MM.1S (cell line): ENCODE measurements at regions not wholly inside any gene's neighbourhood (a gene's known extent, or its start where the extent isn't known, plus 50 kb on each side); places are given as distances from the start of the nearest gene placed in this dataset.

Experiments used
- DNase-seq: peaks from one replicate; pipeline ENCODE4 v3.0.0-alpha.2; 2015
- H2AFZ ChIP-seq: fragments of 300-600 bp; sonication (generic); 2 replicates; pipeline ENCODE4 v1.6.0; 2016; ENCODE audit warnings: antibody characterized with exemption, low read length
- H3F3A ChIP-seq: fragments of 300-600 bp; sonication (generic); 2 replicates; pipeline ENCODE4 v1.6.1; 2016; ENCODE audit warnings: mild to moderate bottlenecking, antibody characterized with exemption, low read length, moderate library complexity, mixed read lengths; ENCODE audit not compliant: insufficient read depth
- H3K27ac ChIP-seq: fragments of 300-600 bp; sonication (generic); 2 replicates; pipeline ENCODE4 v1.5.1; 2016; ENCODE audit warnings: mild to moderate bottlenecking, low read length
- H3K27me3 ChIP-seq: fragments of 300-600 bp; sonication (generic); replicated peaks from 2 replicates; pipeline ENCODE4 v1.6.0; 2016; ENCODE audit warnings: low read length; ENCODE audit not compliant: insufficient read depth
- H3K36me3 ChIP-seq: fragments of 300-600 bp; sonication (generic); replicated peaks from 2 replicates; pipeline ENCODE4 v1.6.1; 2016; ENCODE audit warnings: mild to moderate bottlenecking, low read length, mixed read lengths; ENCODE audit not compliant: insufficient read depth
- H3K4me1 ChIP-seq: fragments of 300-600 bp; sonication (generic); 2 replicates; pipeline ENCODE4 v1.6.1; 2016; ENCODE audit warnings: low read length, mixed read lengths
- H3K4me2 ChIP-seq: fragments of 300-600 bp; sonication (generic); 2 replicates; pipeline ENCODE4 v1.6.0; 2016; ENCODE audit warnings: low read depth, low read length
- H3K4me3 ChIP-seq: fragments of 300-600 bp; sonication (generic); 2 replicates; pipeline ENCODE4 v1.5.1; 2016; ENCODE audit warnings: low read length, mixed read lengths
- H3K79me2 ChIP-seq: fragments of 300-600 bp; sonication (generic); 2 replicates; pipeline ENCODE4 v1.6.1; 2016; ENCODE audit warnings: mixed run types, low read length, mixed read lengths
- H3K9ac ChIP-seq: fragments of 300-600 bp; sonication (generic); 2 replicates; pipeline ENCODE4 v1.6.1; 2016; ENCODE audit warnings: low read length, mixed read lengths
- H3K9me2 ChIP-seq: fragments of 300-600 bp; sonication (generic); replicated peaks from 2 replicates; pipeline ENCODE4 v1.6.1; 2016; ENCODE audit warnings: mild to moderate bottlenecking, low read length, mixed read lengths; ENCODE audit not compliant: insufficient read depth
- H3K9me3 ChIP-seq: fragments of 300-600 bp; sonication (generic); replicated peaks from 2 replicates; pipeline ENCODE4 v1.6.1; 2016; ENCODE audit warnings: mild to moderate bottlenecking, low read length, mixed read lengths; ENCODE audit not compliant: insufficient read depth
- H4K20me1 ChIP-seq: fragments of 300-600 bp; sonication (generic); 2 replicates; pipeline ENCODE4 v1.6.1; 2016; ENCODE audit warnings: mild to moderate bottlenecking, low read length, moderate library complexity, mixed read lengths; ENCODE audit not compliant: insufficient read depth
- CTCF ChIP-seq: fragments of 300-600 bp; sonication (generic); IDR thresholded peaks from 2 replicates; pipeline ENCODE4 v1.5.1; 2016; ENCODE audit warnings: antibody characterized with exemption, low read length, mixed read lengths
- EZH2 ChIP-seq: fragments of 300-600 bp; sonication (generic); optimal IDR thresholded peaks from 2 replicates; pipeline ENCODE3; 2017; ENCODE audit warnings: low read depth, mild to moderate bottlenecking, antibody characterized with exemption, low read length, mixed read lengths
- EZH2phosphoT487 ChIP-seq: fragments of 300-600 bp; sonication (generic); IDR thresholded peaks from 2 replicates; pipeline ENCODE4 v1.6.1; 2018; ENCODE audit warnings: antibody characterized with exemption, low read length

DNA sequence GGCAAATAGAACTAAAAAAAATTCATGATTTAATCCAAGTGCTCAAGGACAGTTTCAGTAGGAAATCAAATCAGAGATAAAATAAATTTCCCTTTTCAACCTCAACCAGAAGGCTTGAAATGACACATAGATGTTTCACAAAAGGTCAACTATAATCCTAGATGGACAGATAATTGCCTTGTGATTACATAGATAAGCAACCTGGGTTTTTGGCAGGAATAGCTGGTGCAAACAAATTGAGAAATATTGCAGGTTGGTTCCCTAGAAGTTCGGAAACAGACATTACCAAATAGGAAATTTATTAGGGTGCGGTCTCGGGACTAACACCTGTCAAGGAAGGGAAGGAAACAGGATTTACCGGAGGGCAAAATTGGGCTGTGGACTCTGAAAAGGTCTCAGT lies 497.5 kb downstream of the COG6 start:
- Histone ChIP-seq H4K20me1 (no peaks in the 10 kb centered on the region), H3K9ac (no peak overlapping the region), H3K27me3 (no peaks in the 10 kb centered on the region), H3K4me1 (no peaks in the 10 kb centered on the region), H3K36me3 (no peaks in the 10 kb centered on the region), H3F3A (no peaks in the 10 kb centered on the region), H3K27ac (no peak overlapping the region), H3K9me2 (no peaks in the 10 kb centered on the region), H3K9me3 (no peaks in the 10 kb centered on the region), H3K79me2 (no peaks in the 10 kb centered on the region), H3K4me3 (no peak overlapping the region), H2AFZ (no peak overlapping the region), H3K4me2 (no peak overlapping the region)
- TF ChIP-seq CTCF (no peak), EZH2 (no peak), EZH2phosphoT487 (no peak)
- no peak for DNase-seq

DNA sequence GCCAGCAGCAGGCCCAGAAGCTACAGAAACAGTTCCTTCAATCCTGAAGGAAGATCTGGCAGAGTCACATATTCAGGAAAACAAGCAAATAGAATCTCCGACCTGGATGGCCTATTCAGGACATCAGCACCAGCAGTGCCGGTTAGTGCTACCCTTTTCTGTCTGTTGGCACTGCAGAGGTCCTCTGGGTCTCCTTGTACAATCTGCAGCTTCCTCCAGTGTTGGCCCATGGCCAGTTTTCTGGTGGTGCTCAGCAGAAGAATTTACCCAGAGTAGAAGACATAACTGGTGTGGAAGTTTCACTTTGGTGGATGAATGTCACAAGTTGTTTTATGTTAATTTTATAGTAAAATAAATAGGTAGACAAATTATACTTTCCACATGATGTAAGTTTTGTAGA lies 498.1 kb downstream of the COG6 start:
- no peaks in the 10 kb centered on the region for H3K9me2 ChIP-seq
- no peaks in the 10 kb centered on the region for H4K20me1 ChIP-seq
- H2AFZ ChIP-seq, result no peak overlapping the region
- no peaks in the 10 kb centered on the region for H3K36me3 ChIP-seq
- no peak for DNase-seq
- H3K4me1 ChIP-seq, result no peaks in the 10 kb centered on the region
- TF ChIP-seq EZH2phosphoT487 (no peak), CTCF (no peak), EZH2 (no peak)
- no peak overlapping the region for H3K4me3 ChIP-seq
- no peaks in the 10 kb centered on the region for H3K9me3 ChIP-seq
- no peaks in the 10 kb centered on the region for H3F3A ChIP-seq
- no peak overlapping the region for H3K27ac ChIP-seq
- no peak overlapping the region for H3K4me2 ChIP-seq
- H3K27me3 ChIP-seq, result no peaks in the 10 kb centered on the region
- no peaks in the 10 kb centered on the region for H3K79me2 ChIP-seq
- no peak overlapping the region for H3K9ac ChIP-seq

DNA sequence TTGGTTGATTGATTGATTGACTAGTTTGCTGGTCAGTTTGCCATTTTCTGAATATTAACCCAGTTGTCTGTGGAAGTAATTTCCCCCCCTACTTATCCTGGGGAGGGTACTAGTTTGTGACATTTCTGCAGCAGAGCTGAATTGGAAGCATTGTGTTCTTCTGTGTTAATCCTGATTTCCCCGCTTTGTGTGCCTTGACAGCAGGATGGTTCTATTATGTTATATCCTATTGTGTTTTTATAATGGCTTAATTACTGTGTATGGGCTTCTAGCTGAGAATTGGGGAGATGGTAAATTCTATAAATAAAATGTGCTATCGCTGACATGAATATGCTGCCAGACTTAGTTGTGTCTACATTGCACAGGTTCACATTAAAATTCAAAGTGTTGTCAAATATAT lies 499.7 kb downstream of the COG6 start:
- Histone ChIP-seq H3K9ac (no peak overlapping the region), H3K27ac (no peak overlapping the region), H3K79me2 (no peaks in the 10 kb centered on the region), H3F3A (no peaks in the 10 kb centered on the region), H3K4me3 (no peak overlapping the region), H3K36me3 (no peaks in the 10 kb centered on the region), H3K27me3 (no peaks in the 10 kb centered on the region), H3K4me1 (no peaks in the 10 kb centered on the region), H3K9me2 (no peaks in the 10 kb centered on the region), H3K9me3 (no peaks in the 10 kb centered on the region), H2AFZ (no peak overlapping the region), H3K4me2 (no peak overlapping the region), H4K20me1 (no peaks in the 10 kb centered on the region)
- no peak for DNase-seq
- TF ChIP-seq EZH2phosphoT487, result no peak
- no peak for TF ChIP-seq CTCF
- no peak for TF ChIP-seq EZH2
